HepG2 (cell line): ENCODE measurements at regions not wholly inside any gene's neighbourhood (a gene's known extent, or its start where the extent isn't known, plus 50 kb on each side); places are given as distances from the start of the nearest gene placed in this dataset.

Experiments used
- ATRX ChIP-seq: sonication (generic); formaldehyde crosslinking; IDR thresholded peaks from 2 replicates; pipeline ENCODE4 v1.4.0; 2020; ENCODE audit warnings: missing genetic modification reagents, borderline replicate concordance
- POLR2AphosphoS5 ChIP-seq: IDR thresholded peaks from 2 replicates; pipeline ENCODE4 v1.6.1; 2012; ENCODE audit warnings: low read depth, low read length
- SMARCC2 ChIP-seq: fragments of 450-650 bp; IDR thresholded peaks from 2 replicates; pipeline ENCODE4 v1.6.1; 2017; ENCODE audit warnings: antibody characterized with exemption, mild to moderate bottlenecking
- ZNF672 ChIP-seq: sonication (generic); formaldehyde crosslinking; IDR thresholded peaks from 2 replicates; pipeline ENCODE4 v1.8.1; 2022; ENCODE audit warnings: missing genetic modification reagents
- ZSCAN22 ChIP-seq: sonication (generic); formaldehyde crosslinking; IDR thresholded peaks from 2 replicates; pipeline ENCODE4 v1.4.0; 2020; ENCODE audit warnings: mild to moderate bottlenecking, missing genetic modification reagents
- TF ChIP-seq, protein P1 (sequence below): sonication (generic); formaldehyde crosslinking; IDR thresholded peaks from 2 replicates; pipeline ENCODE4 v1.8.0; 2022; ENCODE audit warnings: mild to moderate bottlenecking, missing genetic modification reagents
- TF ChIP-seq, protein P2 (sequence below), 2 experiments: sonication (generic) in 1 of 2; formaldehyde crosslinking in 1 of 2; IDR thresholded peaks; 2 replicates each; pipeline versions ENCODE4 v1.4.0 to v1.6.1; 2018 to 2020; ENCODE audit warnings: missing genetic modification reagents in 2 of 2, borderline replicate concordance in 1 of 2, low read depth in 1 of 2, mild to moderate bottlenecking in 1 of 2, missing biosample characterization in 1 of 2

DNA sequence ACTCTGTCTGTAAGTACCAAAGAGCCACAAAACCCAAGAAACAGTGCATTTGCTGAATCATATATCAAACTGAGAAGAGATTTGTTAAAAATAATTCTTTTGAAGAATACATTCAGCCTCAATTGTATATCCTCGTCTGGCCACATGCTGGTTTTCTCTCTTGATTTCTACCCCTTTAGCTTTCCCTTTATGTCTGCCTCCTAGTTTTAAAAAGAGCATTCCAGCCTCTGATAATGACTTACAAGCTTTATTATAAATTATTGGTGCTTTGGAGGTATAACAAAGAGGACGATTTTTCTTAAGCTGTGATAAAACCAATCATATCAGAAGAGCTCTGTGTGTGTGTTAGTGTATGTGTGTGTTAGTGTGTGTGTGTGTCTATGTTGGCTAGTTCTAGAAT is 70.4 kb upstream of the ROBO2 start:
- TF ChIP-seq ATRX (CRISPR knock-in tag) (no peak), ZNF672 (CRISPR knock-in tag) (no peak), SMARCC2 (no peak), POLR2AphosphoS5 (no peak), ZSCAN22 (CRISPR knock-in tag) (no peak)
- TF ChIP-seq, protein P1, sequence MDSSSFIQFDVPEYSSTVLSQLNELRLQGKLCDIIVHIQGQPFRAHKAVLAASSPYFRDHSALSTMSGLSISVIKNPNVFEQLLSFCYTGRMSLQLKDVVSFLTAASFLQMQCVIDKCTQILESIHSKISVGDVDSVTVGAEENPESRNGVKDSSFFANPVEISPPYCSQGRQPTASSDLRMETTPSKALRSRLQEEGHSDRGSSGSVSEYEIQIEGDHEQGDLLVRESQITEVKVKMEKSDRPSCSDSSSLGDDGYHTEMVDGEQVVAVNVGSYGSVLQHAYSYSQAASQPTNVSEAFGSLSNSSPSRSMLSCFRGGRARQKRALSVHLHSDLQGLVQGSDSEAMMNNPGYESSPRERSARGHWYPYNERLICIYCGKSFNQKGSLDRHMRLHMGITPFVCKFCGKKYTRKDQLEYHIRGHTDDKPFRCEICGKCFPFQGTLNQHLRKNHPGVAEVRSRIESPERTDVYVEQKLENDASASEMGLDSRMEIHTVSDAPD (CRISPR knock-in tag), result no peak
- TF ChIP-seq, protein P2, sequence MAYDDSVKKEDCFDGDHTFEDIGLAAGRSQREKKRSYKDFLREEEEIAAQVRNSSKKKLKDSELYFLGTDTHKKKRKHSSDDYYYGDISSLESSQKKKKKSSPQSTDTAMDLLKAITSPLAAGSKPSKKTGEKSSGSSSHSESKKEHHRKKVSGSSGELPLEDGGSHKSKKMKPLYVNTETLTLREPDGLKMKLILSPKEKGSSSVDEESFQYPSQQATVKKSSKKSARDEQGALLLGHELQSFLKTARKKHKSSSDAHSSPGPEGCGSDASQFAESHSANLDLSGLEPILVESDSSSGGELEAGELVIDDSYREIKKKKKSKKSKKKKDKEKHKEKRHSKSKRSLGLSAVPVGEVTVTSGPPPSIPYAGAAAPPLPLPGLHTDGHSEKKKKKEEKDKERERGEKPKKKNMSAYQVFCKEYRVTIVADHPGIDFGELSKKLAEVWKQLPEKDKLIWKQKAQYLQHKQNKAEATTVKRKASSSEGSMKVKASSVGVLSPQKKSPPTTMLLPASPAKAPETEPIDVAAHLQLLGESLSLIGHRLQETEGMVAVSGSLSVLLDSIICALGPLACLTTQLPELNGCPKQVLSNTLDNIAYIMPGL (CRISPR knock-in tag; IDR thresholded peaks at IDR 0.05; ENCODE audit: borderline replicate concordance in 1 of 2, low read depth in 1 of 2), result no peak
